GM23338 (cell line): ENCODE measurements at regions not wholly inside any gene's neighbourhood (a gene's known extent, or its start where the extent isn't known, plus 50 kb on each side); places are given as distances from the start of the nearest gene placed in this dataset.

Source experiments
- ATAC-seq: fragments of 200-7000 bp; cut with Tn5 transposase; 3 replicates; pipeline ENCODE4 v1.9.1; 2020
- DNase-seq: peaks from one replicate; pipeline ENCODE4 v3.0.0-alpha.2; 2015; ENCODE audit warnings: low spot score
- H2AFZ ChIP-seq: fragments of 200-600 bp; sonication (generic); 2 replicates; pipeline ENCODE4 v1.8.0; 2016; ENCODE audit warnings: antibody characterized with exemption, mild to moderate bottlenecking, moderate library complexity
- H3F3A ChIP-seq: fragments of 200-600 bp; sonication (generic); replicated peaks from 2 replicates; pipeline ENCODE4 v1.8.0; 2017; ENCODE audit warnings: antibody characterized with exemption, mixed run types, low read depth
- H3K27ac ChIP-seq: fragments of 200-600 bp; sonication (generic); 2 replicates; pipeline ENCODE4 v1.6.1; 2016; ENCODE audit warnings: low read depth
- H3K27me3 ChIP-seq: fragments of 200-600 bp; sonication (generic); 2 replicates; pipeline ENCODE4 v1.8.0; 2016; ENCODE audit warnings: mild to moderate bottlenecking, mixed run types, moderate library complexity; ENCODE audit not compliant: insufficient read depth
- H3K36me3 ChIP-seq: fragments of 200-600 bp; sonication (generic); 2 replicates; pipeline ENCODE4 v1.8.0; 2016; ENCODE audit warnings: mild to moderate bottlenecking; ENCODE audit not compliant: insufficient read depth
- H3K4me1 ChIP-seq: fragments of 200-600 bp; sonication (generic); 2 replicates; pipeline ENCODE4 v1.8.0; 2016; ENCODE audit warnings: mild to moderate bottlenecking, moderate library complexity; ENCODE audit not compliant: insufficient read depth
- H3K4me2 ChIP-seq: fragments of 200-600 bp; sonication (generic); 2 replicates; pipeline ENCODE4 v1.7.1; 2017; ENCODE audit warnings: mixed run types
- H3K4me3 ChIP-seq: fragments of 200-600 bp; sonication (generic); 2 replicates; pipeline ENCODE4 v1.6.1; 2016; ENCODE audit warnings: mixed run types
- H3K79me2 ChIP-seq: fragments of 200-600 bp; sonication (generic); replicated peaks from 2 replicates; pipeline ENCODE4 v1.8.0; 2017; ENCODE audit warnings: mild to moderate bottlenecking; ENCODE audit not compliant: insufficient read depth
- H3K9me2 ChIP-seq: fragments of 200-600 bp; sonication (generic); 2 replicates; pipeline ENCODE4 v1.8.0; 2017; ENCODE audit not compliant: insufficient read depth
- H4K20me1 ChIP-seq: fragments of 200-600 bp; sonication (generic); replicated peaks from 2 replicates; pipeline ENCODE4 v1.8.0; 2017; ENCODE audit warnings: mild to moderate bottlenecking; ENCODE audit not compliant: insufficient read depth
- H3K27ac Mint-ChIP-seq: 2 replicates; pipeline ENCODE4 v1.8.0; 2020; ENCODE audit warnings: inconsistent platforms, mild to moderate bottlenecking, moderate library complexity, mixed read lengths
- H3K27me3 Mint-ChIP-seq: 3 replicates; pipeline ENCODE4 v1.8.0; 2022; ENCODE audit warnings: low read depth, mild to moderate bottlenecking, moderate library complexity, mixed read lengths, inconsistent platforms; ENCODE audit not compliant: insufficient read depth, poor library complexity
- H3K36me3 Mint-ChIP-seq: 3 replicates; pipeline ENCODE4 v1.8.0; 2021; ENCODE audit warnings: low read depth, mild to moderate bottlenecking, inconsistent platforms, moderate library complexity, mixed read lengths
- H3K4me1 Mint-ChIP-seq: 3 replicates; pipeline ENCODE4 v1.8.0; 2020; ENCODE audit warnings: mild to moderate bottlenecking, inconsistent platforms, mixed read lengths
- H3K4me3 Mint-ChIP-seq: 3 replicates; pipeline ENCODE4 v1.8.0; 2021; ENCODE audit warnings: moderate library complexity, mild to moderate bottlenecking, inconsistent platforms, mixed read lengths
- H3K9me3 Mint-ChIP-seq: 3 replicates; pipeline ENCODE4 v1.8.0; 2020; ENCODE audit warnings: moderate library complexity, mild to moderate bottlenecking, inconsistent platforms, mixed read lengths
- CREB1 ChIP-seq: fragments of 250-450 bp; sonication (Bioruptor Pico); IDR thresholded peaks from 2 replicates; pipeline ENCODE4 v1.5.0; 2020; ENCODE audit warnings: low read depth, mild to moderate bottlenecking, moderate library complexity
- EZH2 ChIP-seq: fragments of 200-600 bp; sonication (generic); IDR thresholded peaks from one replicate; pipeline ENCODE4 v1.8.0; 2017; ENCODE audit warnings: antibody characterized with exemption, mild to moderate bottlenecking, low read depth; ENCODE audit not compliant: unreplicated experiment
- EZH2phosphoT487 ChIP-seq: fragments of 200-600 bp; sonication (generic); IDR thresholded peaks from one replicate; pipeline ENCODE4 v1.8.1; 2018; ENCODE audit warnings: antibody characterized with exemption; ENCODE audit not compliant: unreplicated experiment
- JUNB ChIP-seq: IDR thresholded peaks from one replicate; pipeline ENCODE4 v1.6.1; 2016; ENCODE audit warnings: antibody characterized with exemption; ENCODE audit not compliant: unreplicated experiment
- NANOG ChIP-seq: IDR thresholded peaks from 2 replicates; pipeline ENCODE4 v1.6.1; 2016; ENCODE audit warnings: antibody characterized with exemption, borderline replicate concordance
- POLR2AphosphoS5 ChIP-seq: IDR thresholded peaks from 2 replicates; pipeline ENCODE4 v1.6.1; 2016; ENCODE audit warnings: antibody characterized with exemption, low read depth
- STAT1 ChIP-seq: IDR thresholded peaks from one replicate; pipeline ENCODE4 v1.6.1; 2016; ENCODE audit warnings: antibody characterized with exemption; ENCODE audit not compliant: unreplicated experiment
- ZNF331 ChIP-seq: fragments of 250-450 bp; sonication (Bioruptor Pico); IDR thresholded peaks from 2 replicates; pipeline ENCODE4 v1.5.0; 2020; ENCODE audit warnings: low read depth, mild to moderate bottlenecking, moderate library complexity
- TF ChIP-seq, protein P1 (sequence below): IDR thresholded peaks from 2 replicates; pipeline ENCODE4 v1.6.1; 2016; ENCODE audit warnings: antibody characterized with exemption
- TF ChIP-seq, protein P2 (sequence below): IDR thresholded peaks from one replicate; pipeline ENCODE4 v1.6.1; 2018; ENCODE audit warnings: antibody characterized with exemption; ENCODE audit not compliant: unreplicated experiment
- TF ChIP-seq, protein P3 (sequence below): fragments of 250-450 bp; sonication (Bioruptor Pico); IDR thresholded peaks from 2 replicates; pipeline ENCODE4 v1.5.0; 2020; ENCODE audit warnings: mild to moderate bottlenecking, moderate library complexity
- TF ChIP-seq, protein P4 (sequence below), 2 experiments: fragments of 200-600 bp in 1 of 2; sonication (generic) in 1 of 2; conservative IDR thresholded peaks; 2 replicates each; pipeline versions ENCODE4 v1.5.1 to v1.6.1; 2016 to 2017; ENCODE audit warnings: antibody characterized with exemption in 2 of 2, low read depth in 2 of 2, mild to moderate bottlenecking in 2 of 2, moderate library complexity in 1 of 2

DNA sequence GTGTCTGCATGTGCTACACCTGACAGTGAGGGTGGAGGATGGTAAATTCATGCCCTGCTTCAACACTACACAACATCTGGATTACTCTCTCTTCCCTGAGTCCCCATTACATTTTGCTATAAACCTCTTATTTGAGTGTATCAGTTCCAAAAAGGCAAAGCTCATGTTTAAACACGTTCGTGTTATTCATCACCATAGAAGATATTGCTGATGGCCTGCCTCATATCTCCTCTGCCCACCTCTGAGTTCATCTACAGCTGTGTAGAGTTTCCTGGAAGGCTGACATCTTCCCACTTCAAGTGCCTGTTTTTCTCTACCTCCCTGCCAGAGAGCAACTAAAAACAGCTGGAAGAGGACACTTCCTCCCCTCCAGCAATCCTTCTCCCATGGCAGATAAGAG lies 433.2 kb downstream of the ISL1 start (continued):
- TF ChIP-seq, protein P1, sequence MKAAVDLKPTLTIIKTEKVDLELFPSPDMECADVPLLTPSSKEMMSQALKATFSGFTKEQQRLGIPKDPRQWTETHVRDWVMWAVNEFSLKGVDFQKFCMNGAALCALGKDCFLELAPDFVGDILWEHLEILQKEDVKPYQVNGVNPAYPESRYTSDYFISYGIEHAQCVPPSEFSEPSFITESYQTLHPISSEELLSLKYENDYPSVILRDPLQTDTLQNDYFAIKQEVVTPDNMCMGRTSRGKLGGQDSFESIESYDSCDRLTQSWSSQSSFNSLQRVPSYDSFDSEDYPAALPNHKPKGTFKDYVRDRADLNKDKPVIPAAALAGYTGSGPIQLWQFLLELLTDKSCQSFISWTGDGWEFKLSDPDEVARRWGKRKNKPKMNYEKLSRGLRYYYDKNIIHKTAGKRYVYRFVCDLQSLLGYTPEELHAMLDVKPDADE: no peak

DNA sequence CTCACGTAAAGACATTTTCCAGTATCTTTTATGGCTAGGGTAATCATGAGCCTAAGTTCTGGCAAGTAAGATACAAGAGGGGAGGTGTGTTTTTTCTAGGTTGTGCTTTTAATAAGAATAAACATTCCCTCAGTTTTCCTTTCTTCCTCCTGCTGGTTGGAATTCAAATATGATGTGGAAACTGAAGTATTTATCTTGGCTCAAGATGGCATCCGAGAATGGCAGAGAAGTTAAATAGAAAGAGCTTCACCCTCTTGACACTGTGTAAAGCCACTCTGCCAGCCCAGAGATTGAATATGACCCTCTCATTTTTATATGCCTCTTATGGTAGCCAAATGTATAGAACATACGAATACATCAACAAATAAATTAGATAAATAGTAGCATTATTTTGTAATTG lies 438.4 kb downstream of the ISL1 start:
- no peak for DNase-seq

More for the DNA sequence above, 438.4 kb downstream of the ISL1 start:
- H3K36me3 ChIP-seq: no peaks in the 10 kb centered on the region
- no peaks in the 10 kb centered on the region; the same call in 2 of the 3 replicates for H3K9me3 Mint-ChIP-seq
- no peaks in the 10 kb centered on the region for H3F3A ChIP-seq
- no peak overlapping the region for H3K27ac Mint-ChIP-seq
- H3K79me2 ChIP-seq: no peaks in the 10 kb centered on the region
- no peaks in the 10 kb centered on the region for H3K9me2 ChIP-seq
- no peaks in the 10 kb centered on the region for H4K20me1 ChIP-seq
- ATAC-seq: no peak
- H3K27me3 Mint-ChIP-seq: no peaks in the 10 kb centered on the region
- no peak overlapping the region for H2AFZ ChIP-seq
- no peak for TF ChIP-seq STAT1
- no peak for TF ChIP-seq ZNF331 (CRISPR knock-in tag)
- no peak for TF ChIP-seq EZH2
- TF ChIP-seq EZH2phosphoT487: no peak
- no peak for TF ChIP-seq JUNB
- TF ChIP-seq, protein P2, sequence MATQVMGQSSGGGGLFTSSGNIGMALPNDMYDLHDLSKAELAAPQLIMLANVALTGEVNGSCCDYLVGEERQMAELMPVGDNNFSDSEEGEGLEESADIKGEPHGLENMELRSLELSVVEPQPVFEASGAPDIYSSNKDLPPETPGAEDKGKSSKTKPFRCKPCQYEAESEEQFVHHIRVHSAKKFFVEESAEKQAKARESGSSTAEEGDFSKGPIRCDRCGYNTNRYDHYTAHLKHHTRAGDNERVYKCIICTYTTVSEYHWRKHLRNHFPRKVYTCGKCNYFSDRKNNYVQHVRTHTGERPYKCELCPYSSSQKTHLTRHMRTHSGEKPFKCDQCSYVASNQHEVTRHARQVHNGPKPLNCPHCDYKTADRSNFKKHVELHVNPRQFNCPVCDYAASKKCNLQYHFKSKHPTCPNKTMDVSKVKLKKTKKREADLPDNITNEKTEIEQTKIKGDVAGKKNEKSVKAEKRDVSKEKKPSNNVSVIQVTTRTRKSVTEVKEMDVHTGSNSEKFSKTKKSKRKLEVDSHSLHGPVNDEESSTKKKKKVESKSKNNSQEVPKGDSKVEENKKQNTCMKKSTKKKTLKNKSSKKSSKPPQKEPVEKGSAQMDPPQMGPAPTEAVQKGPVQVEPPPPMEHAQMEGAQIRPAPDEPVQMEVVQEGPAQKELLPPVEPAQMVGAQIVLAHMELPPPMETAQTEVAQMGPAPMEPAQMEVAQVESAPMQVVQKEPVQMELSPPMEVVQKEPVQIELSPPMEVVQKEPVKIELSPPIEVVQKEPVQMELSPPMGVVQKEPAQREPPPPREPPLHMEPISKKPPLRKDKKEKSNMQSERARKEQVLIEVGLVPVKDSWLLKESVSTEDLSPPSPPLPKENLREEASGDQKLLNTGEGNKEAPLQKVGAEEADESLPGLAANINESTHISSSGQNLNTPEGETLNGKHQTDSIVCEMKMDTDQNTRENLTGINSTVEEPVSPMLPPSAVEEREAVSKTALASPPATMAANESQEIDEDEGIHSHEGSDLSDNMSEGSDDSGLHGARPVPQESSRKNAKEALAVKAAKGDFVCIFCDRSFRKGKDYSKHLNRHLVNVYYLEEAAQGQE: no peak
- TF ChIP-seq, protein P3, sequence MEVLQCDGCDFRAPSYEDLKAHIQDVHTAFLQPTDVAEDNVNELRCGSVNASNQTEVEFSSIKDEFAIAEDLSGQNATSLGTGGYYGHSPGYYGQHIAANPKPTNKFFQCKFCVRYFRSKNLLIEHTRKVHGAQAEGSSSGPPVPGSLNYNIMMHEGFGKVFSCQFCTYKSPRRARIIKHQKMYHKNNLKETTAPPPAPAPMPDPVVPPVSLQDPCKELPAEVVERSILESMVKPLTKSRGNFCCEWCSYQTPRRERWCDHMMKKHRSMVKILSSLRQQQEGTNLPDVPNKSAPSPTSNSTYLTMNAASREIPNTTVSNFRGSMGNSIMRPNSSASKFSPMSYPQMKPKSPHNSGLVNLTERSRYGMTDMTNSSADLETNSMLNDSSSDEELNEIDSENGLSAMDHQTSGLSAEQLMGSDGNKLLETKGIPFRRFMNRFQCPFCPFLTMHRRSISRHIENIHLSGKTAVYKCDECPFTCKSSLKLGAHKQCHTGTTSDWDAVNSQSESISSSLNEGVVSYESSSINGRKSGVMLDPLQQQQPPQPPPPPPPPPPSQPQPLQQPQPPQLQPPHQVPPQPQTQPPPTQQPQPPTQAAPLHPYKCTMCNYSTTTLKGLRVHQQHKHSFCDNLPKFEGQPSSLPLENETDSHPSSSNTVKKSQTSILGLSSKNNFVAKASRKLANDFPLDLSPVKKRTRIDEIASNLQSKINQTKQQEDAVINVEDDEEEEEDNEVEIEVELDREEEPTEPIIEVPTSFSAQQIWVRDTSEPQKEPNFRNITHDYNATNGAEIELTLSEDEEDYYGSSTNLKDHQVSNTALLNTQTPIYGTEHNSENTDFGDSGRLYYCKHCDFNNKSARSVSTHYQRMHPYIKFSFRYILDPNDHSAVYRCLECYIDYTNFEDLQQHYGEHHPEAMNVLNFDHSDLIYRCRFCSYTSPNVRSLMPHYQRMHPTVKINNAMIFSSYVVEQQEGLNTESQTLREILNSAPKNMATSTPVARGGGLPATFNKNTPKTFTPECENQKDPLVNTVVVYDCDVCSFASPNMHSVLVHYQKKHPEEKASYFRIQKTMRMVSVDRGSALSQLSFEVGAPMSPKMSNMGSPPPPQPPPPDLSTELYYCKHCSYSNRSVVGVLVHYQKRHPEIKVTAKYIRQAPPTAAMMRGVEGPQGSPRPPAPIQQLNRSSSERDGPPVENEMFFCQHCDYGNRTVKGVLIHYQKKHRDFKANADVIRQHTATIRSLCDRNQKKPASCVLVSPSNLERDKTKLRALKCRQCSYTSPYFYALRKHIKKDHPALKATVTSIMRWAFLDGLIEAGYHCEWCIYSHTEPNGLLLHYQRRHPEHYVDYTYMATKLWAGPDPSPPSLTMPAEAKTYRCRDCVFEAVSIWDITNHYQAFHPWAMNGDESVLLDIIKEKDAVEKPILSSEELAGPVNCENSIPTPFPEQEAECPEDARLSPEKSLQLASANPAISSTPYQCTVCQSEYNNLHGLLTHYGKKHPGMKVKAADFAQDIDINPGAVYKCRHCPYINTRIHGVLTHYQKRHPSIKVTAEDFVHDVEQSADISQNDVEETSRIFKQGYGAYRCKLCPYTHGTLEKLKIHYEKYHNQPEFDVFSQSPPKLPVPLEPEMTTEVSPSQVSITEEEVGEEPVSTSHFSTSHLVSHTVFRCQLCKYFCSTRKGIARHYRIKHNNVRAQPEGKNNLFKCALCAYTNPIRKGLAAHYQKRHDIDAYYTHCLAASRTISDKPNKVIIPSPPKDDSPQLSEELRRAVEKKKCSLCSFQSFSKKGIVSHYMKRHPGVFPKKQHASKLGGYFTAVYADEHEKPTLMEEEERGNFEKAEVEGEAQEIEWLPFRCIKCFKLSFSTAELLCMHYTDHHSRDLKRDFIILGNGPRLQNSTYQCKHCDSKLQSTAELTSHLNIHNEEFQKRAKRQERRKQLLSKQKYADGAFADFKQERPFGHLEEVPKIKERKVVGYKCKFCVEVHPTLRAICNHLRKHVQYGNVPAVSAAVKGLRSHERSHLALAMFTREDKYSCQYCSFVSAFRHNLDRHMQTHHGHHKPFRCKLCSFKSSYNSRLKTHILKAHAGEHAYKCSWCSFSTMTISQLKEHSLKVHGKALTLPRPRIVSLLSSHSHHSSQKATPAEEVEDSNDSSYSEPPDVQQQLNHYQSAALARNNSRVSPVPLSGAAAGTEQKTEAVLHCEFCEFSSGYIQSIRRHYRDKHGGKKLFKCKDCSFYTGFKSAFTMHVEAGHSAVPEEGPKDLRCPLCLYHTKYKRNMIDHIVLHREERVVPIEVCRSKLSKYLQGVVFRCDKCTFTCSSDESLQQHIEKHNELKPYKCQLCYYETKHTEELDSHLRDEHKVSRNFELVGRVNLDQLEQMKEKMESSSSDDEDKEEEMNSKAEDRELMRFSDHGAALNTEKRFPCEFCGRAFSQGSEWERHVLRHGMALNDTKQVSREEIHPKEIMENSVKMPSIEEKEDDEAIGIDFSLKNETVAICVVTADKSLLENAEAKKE: no peak
- TF ChIP-seq NANOG: no peak
- TF ChIP-seq, protein P4, sequence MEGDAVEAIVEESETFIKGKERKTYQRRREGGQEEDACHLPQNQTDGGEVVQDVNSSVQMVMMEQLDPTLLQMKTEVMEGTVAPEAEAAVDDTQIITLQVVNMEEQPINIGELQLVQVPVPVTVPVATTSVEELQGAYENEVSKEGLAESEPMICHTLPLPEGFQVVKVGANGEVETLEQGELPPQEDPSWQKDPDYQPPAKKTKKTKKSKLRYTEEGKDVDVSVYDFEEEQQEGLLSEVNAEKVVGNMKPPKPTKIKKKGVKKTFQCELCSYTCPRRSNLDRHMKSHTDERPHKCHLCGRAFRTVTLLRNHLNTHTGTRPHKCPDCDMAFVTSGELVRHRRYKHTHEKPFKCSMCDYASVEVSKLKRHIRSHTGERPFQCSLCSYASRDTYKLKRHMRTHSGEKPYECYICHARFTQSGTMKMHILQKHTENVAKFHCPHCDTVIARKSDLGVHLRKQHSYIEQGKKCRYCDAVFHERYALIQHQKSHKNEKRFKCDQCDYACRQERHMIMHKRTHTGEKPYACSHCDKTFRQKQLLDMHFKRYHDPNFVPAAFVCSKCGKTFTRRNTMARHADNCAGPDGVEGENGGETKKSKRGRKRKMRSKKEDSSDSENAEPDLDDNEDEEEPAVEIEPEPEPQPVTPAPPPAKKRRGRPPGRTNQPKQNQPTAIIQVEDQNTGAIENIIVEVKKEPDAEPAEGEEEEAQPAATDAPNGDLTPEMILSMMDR (conservative IDR thresholded peaks at IDR 0.05; ENCODE audit: low read depth in 2 of 2): no peak
- no peak for TF ChIP-seq POLR2AphosphoS5
- TF ChIP-seq, protein P1: no peak
- no peak for TF ChIP-seq CREB1 (CRISPR knock-in tag)
- H3K4me3 Mint-ChIP-seq: no peak overlapping the region
- H3K4me1 Mint-ChIP-seq: no peaks in the 10 kb centered on the region; the same call in 1 of the 3 replicates
- H3K4me1 ChIP-seq: 0 out of 2 replicates have a peak, but pooled peaks cover 4% of the 10 kb centered on the region
- H3K36me3 Mint-ChIP-seq: no peaks in the 10 kb centered on the region
- no peak overlapping the region for H3K4me2 ChIP-seq
- no peaks in the 10 kb centered on the region for H3K27me3 ChIP-seq
- H3K4me3 ChIP-seq: no peak overlapping the region
- no peak overlapping the region for H3K27ac ChIP-seq
